ENCODE measurements at regions not wholly inside any gene's neighbourhood (a gene's known extent, or its start where the extent isn't known, plus 50 kb on each side); places are given as distances from the start of the nearest gene placed in this dataset.
"Not testable (repeated sequence)": the region's sequence is repeated elsewhere in the genome, so short reads cannot be mapped to it uniquely, and the experiment has no call there.

GRCh38 chr7:409339-410281, 110.0 kb downstream of the PDGFA start:
- in situ Hi-C loops (cut with MboI; ENCODE audit: low pct_unique_long_range_greater_than_20kb, low sequenced_read_pairs, unreplicated experiment): no loop called here
- no peak for DNase-seq (ENCODE audit: low spot score)
- TF ChIP-seq, protein P1, sequence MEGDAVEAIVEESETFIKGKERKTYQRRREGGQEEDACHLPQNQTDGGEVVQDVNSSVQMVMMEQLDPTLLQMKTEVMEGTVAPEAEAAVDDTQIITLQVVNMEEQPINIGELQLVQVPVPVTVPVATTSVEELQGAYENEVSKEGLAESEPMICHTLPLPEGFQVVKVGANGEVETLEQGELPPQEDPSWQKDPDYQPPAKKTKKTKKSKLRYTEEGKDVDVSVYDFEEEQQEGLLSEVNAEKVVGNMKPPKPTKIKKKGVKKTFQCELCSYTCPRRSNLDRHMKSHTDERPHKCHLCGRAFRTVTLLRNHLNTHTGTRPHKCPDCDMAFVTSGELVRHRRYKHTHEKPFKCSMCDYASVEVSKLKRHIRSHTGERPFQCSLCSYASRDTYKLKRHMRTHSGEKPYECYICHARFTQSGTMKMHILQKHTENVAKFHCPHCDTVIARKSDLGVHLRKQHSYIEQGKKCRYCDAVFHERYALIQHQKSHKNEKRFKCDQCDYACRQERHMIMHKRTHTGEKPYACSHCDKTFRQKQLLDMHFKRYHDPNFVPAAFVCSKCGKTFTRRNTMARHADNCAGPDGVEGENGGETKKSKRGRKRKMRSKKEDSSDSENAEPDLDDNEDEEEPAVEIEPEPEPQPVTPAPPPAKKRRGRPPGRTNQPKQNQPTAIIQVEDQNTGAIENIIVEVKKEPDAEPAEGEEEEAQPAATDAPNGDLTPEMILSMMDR (IDR thresholded peaks at IDR 0.05; ENCODE audit: extremely low read depth, insufficient read depth, missing control alignments): no peak

GRCh38 chr7:410395-410910, 109.2 kb downstream of the PDGFA start:
- TF ChIP-seq, protein P1 (IDR thresholded peaks at IDR 0.05; ENCODE audit: extremely low read depth, insufficient read depth, missing control alignments): no peak
- in situ Hi-C loops (cut with MboI; ENCODE audit: low pct_unique_long_range_greater_than_20kb, low sequenced_read_pairs, unreplicated experiment): no loop called here
- no peak for DNase-seq (ENCODE audit: low spot score)

GRCh38 chr7:411116-411515, 108.5 kb downstream of the PDGFA start:
- in situ Hi-C loops (cut with MboI; ENCODE audit: low pct_unique_long_range_greater_than_20kb, low sequenced_read_pairs, unreplicated experiment); DNase-seq (ENCODE audit: low spot score): not testable (repeated sequence)

- no peak for DNase-seq (ENCODE audit: low spot score)
- TF ChIP-seq, protein P1 (IDR thresholded peaks at IDR 0.05; ENCODE audit: extremely low read depth, insufficient read depth, missing control alignments): no peak
- in situ Hi-C loops (cut with MboI; ENCODE audit: low pct_unique_long_range_greater_than_20kb, low sequenced_read_pairs, unreplicated experiment): no loop called here
Observed at GRCh38 chr7:411677-412312, 107.9 kb downstream of the PDGFA start.

DNA sequence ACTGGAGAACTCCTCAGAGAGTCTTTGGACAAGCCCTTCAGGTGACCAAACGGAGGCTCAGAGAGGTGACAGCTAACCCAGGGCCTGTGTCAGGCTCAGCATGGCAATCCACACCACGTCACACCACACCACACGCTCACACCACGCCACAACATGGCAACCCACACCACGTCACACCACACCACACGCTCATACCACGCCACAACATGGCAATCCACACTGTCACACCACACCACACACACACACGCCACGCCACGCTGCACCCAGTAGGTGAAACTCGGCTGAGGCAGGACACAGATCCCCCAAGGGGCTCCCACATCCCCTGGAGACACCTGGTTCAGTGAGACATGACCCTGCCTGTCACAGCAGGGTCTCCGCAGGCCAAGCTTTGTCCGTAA, 107.3 kb downstream of the PDGFA start:
- TF ChIP-seq, protein P1 (IDR thresholded peaks at IDR 0.05; ENCODE audit: extremely low read depth, insufficient read depth, missing control alignments): no peak
- no peak for DNase-seq (ENCODE audit: low spot score)
- in situ Hi-C loops (cut with MboI; ENCODE audit: low pct_unique_long_range_greater_than_20kb, low sequenced_read_pairs, unreplicated experiment): no loop called here

DNA sequence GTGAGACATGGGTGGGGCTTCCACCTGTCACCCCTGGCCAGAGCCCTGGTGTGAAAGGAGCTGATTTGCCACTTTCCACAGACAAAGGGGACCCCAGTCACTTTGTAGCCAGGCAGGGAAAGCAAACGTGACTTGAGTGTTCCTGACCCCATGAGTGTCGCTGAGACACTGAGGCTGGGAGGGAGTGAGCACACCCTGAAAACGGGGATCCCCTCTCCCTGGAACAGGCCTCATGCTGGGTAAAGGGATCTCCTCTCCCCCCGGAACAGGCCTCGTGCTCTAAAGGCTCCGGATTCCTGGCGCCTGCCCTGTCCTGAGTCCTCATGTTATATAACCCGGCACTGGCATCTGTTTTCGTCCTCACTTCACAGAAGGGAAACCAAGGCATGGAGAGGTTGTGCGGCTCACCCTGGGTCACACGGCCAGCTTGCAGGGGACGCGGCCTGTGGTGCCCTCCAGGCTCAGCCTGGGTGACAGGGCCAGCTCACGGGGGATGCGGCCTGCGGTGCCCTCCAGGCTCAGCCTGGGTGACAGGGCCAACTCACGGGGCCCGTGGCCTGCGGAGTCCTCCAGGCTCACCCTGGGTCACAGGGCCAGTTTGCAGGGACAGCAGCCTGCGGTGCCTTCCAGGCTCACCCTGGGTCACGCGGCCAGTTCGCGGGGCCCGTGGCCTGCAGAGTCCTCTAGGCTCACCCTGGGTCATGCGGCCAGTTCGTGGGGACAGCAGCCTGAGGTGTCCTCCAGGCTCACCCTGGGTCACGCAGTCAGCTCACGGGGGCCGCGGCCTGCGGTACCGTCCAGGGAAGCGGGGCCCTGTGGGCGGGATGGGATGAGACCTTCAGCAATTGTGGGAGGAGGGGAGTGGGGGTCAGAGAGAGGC, 104.7 kb downstream of the PDGFA start:
- TF ChIP-seq, protein P1 (IDR thresholded peaks at IDR 0.05; ENCODE audit: extremely low read depth, insufficient read depth, missing control alignments): no peak

More for the DNA sequence above, 104.7 kb downstream of the PDGFA start:
- DNase-seq (ENCODE audit: low spot score): no peak
- in situ Hi-C loops (cut with MboI; ENCODE audit: low pct_unique_long_range_greater_than_20kb, low sequenced_read_pairs, unreplicated experiment): no loop called here
